Stimulated activated effector memory CD8-positive, alpha-beta T cell treated with anti-CD3 and anti-CD28 coated beads, Interleukin-12 subunit alpha, Interleukin-12 subunit beta, amount 100 ng/mL, for 72 hours (primary cell): ENCODE measurements at regions not wholly inside any gene's neighbourhood (a gene's known extent, or its start where the extent isn't known, plus 50 kb on each side); places are given as distances from the start of the nearest gene placed in this dataset.

Experiments
- ATAC-seq: fragments of 150-1000 bp; cut with Tn5 transposase; 2 replicates; pipeline ENCODE4 v1.10.0; 2021
- DNase-seq, 2 donors: peaks; one replicate each; pipeline ENCODE4 v3.0.0; 2021 to 2022; ENCODE audit warnings: low spot score in 2 of 2
- H3K27ac Mint-ChIP-seq: one replicate; pipeline ENCODE4 v1.8.0; 2022; ENCODE audit warnings: mild to moderate bottlenecking, mixed read lengths
- H3K36me3 Mint-ChIP-seq: one replicate; pipeline ENCODE4 v1.8.0; 2022; ENCODE audit warnings: mild to moderate bottlenecking, mixed read lengths
- H3K4me1 Mint-ChIP-seq: one replicate; pipeline ENCODE4 v1.8.0; 2022; ENCODE audit warnings: mixed read lengths
- H3K4me3 Mint-ChIP-seq: one replicate; pipeline ENCODE4 v1.8.0; 2022; ENCODE audit warnings: mild to moderate bottlenecking, mixed read lengths
- H3K9me3 Mint-ChIP-seq: one replicate; pipeline ENCODE4 v1.8.0; 2022; ENCODE audit warnings: mixed read lengths

DNA sequence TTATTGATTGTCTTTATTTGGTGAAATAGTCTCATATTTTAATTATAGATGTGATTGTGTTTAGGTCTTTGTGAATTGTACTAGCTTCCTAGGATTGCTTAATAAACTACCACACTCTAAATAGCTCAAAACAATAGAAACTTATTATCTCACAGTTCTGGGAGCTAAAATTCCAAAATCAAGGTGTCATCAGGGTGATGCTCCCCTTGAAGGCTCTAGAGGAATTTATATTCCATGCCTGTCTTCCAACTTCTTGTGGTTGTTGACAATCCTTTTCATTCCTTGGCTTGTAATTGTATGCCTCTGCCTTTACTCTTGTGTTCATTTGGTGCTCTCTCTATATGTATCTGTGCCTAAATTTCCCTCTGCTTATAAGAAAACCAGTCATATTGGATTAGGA, 155.3 kb upstream of the AKR1E2 start:
- no peaks in the 10 kb centered on the region for H3K4me1 Mint-ChIP-seq
- no peak overlapping the region for H3K27ac Mint-ChIP-seq
- H3K36me3 Mint-ChIP-seq = no peaks in the 10 kb centered on the region
- peaks cover 14% of the 10 kb centered on the region for H3K9me3 Mint-ChIP-seq
- H3K4me3 Mint-ChIP-seq = no peak overlapping the region
- no peak for ATAC-seq
- DNase-seq = no peak

DNA sequence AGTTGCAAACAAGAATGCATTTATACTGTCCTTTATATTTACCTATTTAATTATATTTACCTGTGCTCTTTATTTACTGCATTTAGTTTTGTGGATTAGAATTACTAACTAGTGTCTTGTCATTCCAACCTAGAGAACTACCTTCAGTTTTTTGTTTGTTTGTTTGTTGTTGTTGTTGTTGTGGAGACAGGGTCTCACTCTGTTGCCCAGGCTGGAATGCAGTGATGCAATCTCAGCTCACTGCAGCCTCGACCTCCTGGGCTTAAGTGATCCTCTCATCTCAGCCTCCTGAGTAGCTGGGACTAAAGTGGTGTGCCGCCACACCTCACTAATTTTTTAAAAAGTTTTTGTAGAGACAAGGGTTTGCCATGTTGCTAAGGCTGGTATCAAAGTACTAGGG, 156.4 kb upstream of the AKR1E2 start:
- H3K36me3 Mint-ChIP-seq = no peaks in the 10 kb centered on the region
- no peaks in the 10 kb centered on the region for H3K4me1 Mint-ChIP-seq
- DNase-seq (no peak), ATAC-seq (no peak)
- H3K27ac Mint-ChIP-seq = no peak overlapping the region
- no peak overlapping the region for H3K4me3 Mint-ChIP-seq
- peaks cover 14% of the 10 kb centered on the region for H3K9me3 Mint-ChIP-seq

DNA sequence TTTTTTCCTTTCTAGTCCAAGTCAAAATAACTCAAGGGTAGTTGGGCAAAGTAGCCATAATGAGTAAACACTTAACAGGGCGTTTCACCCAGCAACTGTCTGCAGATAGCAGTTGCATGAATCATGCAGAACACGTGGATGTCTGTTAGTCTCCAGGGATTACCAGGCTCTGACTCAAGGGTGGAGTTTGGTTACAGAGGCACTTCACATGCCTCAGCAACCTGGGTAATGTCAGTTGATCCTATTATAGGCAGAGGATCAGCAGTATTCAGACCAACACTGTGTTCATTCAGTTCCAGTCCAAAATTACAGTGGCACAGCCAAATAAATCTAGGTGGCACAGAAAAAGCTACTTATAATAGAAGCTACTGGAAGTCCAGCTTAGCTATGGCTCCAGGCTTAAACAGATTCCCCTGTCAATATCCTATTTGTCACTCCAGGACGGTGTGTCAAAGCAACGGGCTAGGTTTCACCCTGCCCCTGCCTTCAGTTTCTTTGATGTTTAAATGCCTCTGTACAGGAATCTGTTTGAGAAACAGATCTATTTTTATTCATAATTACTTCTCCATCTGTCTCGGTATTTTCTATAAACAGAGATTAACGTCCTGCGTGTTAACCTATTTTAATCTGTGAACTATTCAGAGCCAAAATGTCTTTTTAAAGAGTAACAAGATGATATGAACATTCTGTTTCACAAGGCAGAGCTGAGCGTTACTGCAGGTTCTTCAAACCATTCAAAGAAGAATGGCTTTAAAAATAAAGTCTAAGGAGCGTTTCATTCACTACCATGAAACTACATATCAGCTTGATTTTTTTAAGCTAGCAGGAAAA, 162.6 kb upstream of the AKR1E2 start:
- peak; percentile 100 for ATAC-seq
- Mint-ChIP-seq H3K27ac (no peak overlapping the region), H3K36me3 (no peaks in the 10 kb centered on the region), H3K4me1 (no peaks in the 10 kb centered on the region), H3K9me3 (peaks cover 2% of the 10 kb centered on the region), H3K4me3 (no peak overlapping the region)
- DNase-seq = peak in 1 of 2 donors; percentile 9

DNA sequence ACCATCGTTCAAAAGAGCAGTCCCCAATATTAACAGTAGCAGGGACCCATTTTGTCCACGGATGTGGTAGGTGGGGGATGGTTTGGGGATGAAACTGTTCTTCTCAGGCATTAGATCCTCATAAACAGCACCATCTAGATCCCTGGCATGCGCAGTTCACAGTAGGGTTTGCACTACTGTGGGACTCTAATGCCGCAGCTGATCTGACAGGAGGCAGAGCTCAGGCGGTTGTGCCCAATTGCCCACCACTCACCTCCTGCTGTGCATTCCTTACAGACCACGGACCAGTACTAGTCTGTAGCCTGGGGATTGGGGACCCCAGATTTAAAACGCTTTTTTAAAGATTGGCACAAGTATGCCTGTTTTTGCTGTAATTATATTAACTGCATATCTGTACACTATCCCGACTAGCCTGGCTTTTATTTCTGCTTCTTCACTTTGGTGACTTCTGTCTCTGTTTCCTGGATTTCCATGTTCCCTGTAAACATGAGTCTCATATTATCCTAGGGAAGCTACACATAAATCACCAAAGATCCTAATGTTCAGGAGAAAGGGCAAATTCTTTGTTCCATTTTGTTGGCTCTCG, 163.3 kb upstream of the AKR1E2 start:
- Mint-ChIP-seq H3K4me3 (no peak overlapping the region), H3K4me1 (no peaks in the 10 kb centered on the region), H3K9me3 (no peaks in the 10 kb centered on the region), H3K36me3 (no peaks in the 10 kb centered on the region), H3K27ac (no peak overlapping the region)
- DNase-seq (no peak), ATAC-seq (no peak)

DNA sequence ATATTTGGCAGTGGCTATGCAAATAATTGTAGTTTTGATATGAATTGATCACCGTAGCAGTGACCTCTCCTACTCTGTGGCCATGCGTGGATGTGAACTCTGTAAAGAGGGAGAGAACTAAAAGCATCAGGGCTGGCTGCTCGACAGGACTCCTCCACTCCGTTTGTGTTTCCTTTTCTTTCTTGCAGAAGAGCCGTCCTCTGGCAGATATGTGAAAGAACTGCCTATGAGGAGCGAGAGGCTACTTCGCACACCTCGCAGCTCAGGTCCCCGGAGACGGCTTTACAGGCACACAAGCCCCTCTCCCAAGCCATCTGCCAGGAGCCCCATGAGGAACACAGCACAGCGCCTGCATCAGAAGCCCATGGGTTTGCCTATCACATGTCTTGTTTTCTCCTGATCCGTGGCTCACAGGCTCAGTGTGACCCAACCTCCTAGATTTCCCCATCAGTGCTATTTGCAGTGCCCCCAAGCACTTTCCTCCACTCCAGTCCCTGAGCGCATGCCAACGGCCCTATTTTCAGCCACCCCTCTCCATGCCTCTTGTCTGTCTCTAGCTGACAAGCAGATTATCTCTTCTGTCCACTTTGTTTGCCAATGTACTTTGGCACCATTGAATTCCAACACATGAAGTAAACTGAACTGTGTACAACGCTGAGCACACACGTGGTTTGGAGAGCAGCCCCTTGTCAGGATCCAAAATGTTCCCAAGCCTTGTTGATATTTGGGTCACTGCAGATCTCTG, 164.3 kb upstream of the AKR1E2 start:
- DNase-seq (no peak), ATAC-seq (no peak)
- H3K27ac Mint-ChIP-seq = no peak overlapping the region
- H3K4me3 Mint-ChIP-seq = no peak overlapping the region
- H3K9me3 Mint-ChIP-seq = no peaks in the 10 kb centered on the region
- H3K36me3 Mint-ChIP-seq = no peaks in the 10 kb centered on the region
- no peaks in the 10 kb centered on the region for H3K4me1 Mint-ChIP-seq

DNA sequence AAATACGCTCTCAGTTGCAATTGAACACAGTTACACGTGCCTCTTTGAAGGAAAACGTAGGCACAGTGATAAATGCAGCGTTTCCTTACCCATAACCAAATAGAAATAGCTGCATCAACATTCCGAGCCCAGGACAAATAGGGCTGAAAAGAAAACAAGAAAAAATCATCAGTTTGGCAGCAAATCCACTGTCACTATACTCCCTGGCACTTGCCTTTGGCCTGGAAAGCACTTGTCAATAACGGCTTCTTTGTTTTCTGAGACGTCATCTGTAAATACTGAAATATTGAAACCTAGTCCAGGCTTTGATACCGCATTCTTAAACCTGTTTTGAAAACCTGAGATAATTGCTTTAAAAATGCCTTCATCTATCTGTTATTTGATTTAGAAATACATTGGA, 167.2 kb upstream of the AKR1E2 start:
- H3K27ac Mint-ChIP-seq = no peak overlapping the region
- H3K4me3 Mint-ChIP-seq = no peak overlapping the region
- no peaks in the 10 kb centered on the region for H3K9me3 Mint-ChIP-seq
- DNase-seq (no peak), ATAC-seq (no peak)
- H3K36me3 Mint-ChIP-seq = no peaks in the 10 kb centered on the region
- H3K4me1 Mint-ChIP-seq = no peaks in the 10 kb centered on the region

DNA sequence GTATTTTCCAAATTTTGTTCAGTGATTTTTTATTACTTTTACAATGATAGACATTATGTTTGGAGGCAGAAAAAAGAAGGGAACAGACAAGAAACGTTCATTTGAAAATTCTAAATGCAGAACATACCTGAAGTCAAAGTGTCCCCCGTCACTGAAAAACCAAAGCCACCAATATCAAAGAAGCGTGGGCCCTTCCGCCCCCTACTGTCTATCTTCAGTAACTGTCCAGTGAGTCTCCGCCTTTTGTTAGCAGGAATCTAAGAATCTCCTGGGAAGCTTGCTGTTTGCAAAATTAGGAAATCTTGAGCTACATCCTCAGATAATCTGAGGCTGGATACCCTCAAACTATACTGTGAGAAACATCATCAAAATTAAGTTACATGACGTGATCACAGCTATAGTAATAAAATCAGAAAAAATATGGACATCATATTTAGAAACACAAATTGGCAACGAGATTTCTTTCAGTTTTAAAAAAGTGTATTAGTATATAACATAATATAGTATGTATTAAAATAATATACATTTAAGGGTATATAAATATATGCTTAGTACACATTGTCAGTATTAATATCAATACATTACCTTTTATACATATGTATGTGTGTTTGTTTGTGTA, 169.3 kb upstream of the AKR1E2 start:
- H3K9me3 Mint-ChIP-seq = no peaks in the 10 kb centered on the region
- ATAC-seq (no peak), DNase-seq (no peak)
- H3K4me3 Mint-ChIP-seq = no peak overlapping the region
- no peak overlapping the region for H3K27ac Mint-ChIP-seq
- H3K36me3 Mint-ChIP-seq = peaks cover 5% of the 10 kb centered on the region
- peaks cover 10% of the 10 kb centered on the region for H3K4me1 Mint-ChIP-seq

DNA sequence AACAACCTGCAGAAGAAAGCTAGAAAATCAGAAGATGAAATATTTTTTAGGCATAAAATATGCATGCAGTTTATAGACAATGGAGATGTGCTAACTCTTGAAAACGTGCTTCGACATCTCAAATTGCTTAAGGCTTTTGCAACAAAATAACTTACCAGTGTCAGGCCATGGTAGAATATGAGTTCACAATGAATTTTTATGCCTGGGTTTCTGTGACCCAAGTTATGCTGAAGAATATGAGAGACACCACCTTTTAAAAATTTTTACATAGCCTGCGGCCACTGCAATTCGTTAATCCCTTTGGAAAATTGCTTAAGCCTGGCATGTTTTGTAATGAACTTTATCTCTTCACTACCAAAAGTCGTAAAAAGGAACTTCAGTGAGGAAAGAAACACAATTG, 170.1 kb upstream of the AKR1E2 start:
- ATAC-seq = no peak
- no peak for DNase-seq
- Mint-ChIP-seq H3K4me1 (peaks cover 15% of the 10 kb centered on the region), H3K9me3 (no peaks in the 10 kb centered on the region), H3K27ac (no peak overlapping the region), H3K36me3 (peaks cover 6% of the 10 kb centered on the region), H3K4me3 (no peak overlapping the region)

DNA sequence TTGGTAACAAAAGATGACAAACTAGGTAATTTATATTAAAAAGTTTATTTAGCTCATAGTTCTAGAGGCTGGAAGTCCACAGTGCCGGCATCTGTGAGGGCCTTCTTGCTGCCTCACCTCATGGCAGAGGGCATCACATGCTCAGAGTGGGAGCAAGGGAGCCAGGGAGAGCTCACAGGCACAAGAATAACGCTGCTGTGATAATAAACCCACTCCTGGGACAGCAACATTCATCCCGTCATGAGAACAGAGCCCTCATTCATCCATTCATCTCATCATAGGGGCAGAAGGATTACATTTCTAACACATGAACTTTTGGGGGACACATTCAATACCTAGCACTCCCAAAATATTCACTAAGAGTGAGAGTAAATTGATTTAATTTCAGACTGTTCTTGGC, 170.6 kb upstream of the AKR1E2 start:
- no peak for DNase-seq
- peaks cover 6% of the 10 kb centered on the region for H3K36me3 Mint-ChIP-seq
- no peaks in the 10 kb centered on the region for H3K9me3 Mint-ChIP-seq
- no peak for ATAC-seq
- H3K4me1 Mint-ChIP-seq = peaks cover 15% of the 10 kb centered on the region
- H3K27ac Mint-ChIP-seq = no peak overlapping the region
- H3K4me3 Mint-ChIP-seq = no peak overlapping the region

DNA sequence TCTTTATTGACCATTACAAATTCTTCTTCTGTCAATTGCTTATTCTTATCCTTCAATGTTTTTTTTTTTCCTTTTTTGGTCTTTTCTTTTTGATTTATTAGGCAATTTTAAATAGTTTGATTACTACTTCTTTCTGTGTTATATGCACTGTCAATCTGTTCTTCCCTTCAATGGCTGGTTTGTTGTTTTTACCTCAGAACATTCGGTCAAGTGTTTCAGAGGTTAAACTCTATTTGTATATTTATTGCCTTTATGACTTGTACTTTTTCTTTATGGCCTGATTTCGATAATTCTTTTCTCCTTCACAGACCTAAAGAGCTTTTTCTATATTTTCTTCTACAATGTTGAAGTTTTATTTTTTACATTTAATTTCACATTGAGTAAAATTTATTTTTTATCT, 171.5 kb upstream of the AKR1E2 start:
- Mint-ChIP-seq H3K27ac (no peak overlapping the region), H3K36me3 (peaks cover 6% of the 10 kb centered on the region), H3K4me3 (no peak overlapping the region), H3K9me3 (no peaks in the 10 kb centered on the region), H3K4me1 (peaks cover 15% of the 10 kb centered on the region)
- ATAC-seq (no peak), DNase-seq (no peak)

DNA sequence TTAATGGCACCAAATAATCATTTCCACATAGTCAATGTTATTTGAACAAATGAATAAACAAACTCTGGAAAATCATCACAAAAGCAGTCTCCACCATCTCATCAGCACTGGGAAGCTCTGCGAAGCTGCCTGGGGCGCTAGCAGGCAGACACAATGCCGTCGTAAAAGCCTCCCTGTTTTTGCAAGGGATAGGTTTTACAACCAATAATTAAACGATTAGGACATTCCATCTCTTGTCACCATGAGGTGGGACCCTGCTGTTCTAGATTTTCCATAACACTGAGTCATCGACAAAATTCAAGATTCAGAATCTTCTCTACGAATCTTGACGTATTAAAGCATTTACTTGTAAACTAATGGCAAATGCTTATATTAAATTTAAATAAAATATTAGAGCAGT, 172.8 kb upstream of the AKR1E2 start:
- ATAC-seq (no peak), DNase-seq (no peak)
- H3K27ac Mint-ChIP-seq = no peak overlapping the region
- H3K4me1 Mint-ChIP-seq = peaks cover 15% of the 10 kb centered on the region
- peaks cover 6% of the 10 kb centered on the region for H3K36me3 Mint-ChIP-seq
- H3K4me3 Mint-ChIP-seq = no peak overlapping the region
- no peaks in the 10 kb centered on the region for H3K9me3 Mint-ChIP-seq

DNA sequence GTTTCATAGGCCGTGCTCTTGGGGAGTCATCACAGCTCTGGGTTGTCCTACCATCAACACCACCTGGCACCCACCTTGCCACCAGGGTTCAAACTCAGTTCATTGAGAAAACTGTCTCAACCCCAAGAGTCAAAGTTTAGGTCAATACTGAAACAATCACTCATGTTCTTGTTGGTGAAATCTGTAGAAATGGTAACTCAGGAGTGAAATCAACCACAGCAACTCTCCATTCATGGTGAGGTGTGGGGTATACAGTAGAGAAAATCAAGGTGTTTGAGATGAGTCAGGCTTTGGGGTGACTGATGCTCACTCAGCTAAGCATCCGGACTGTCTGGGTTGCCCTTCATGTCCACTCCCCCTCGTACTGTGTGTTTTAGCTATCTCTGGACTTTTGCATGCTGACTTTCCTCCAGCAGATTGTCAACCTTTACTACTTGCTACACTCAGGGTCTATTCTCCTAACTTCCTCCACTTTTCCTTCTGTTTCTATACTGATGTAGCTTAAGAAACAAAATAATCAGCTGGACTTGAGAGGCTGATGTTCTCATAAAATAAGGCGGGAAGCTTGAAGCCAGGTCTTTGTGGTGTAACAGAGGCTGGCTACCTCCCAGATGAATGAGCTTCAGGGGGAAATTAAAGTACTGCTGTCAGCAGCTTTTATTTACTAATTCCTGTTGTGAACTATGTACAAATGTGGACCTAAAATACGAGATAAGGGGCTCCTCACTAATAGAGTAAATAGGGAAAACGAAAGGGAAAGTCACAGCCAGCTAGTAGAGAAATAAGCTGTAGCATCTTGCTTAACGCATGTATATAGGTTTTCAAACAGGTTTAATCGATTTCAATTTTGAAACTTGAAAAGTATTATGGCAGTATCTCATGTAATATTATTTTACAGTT, 173.6 kb upstream of the AKR1E2 start:
- Mint-ChIP-seq H3K9me3 (no peaks in the 10 kb centered on the region), H3K36me3 (peaks cover 6% of the 10 kb centered on the region), H3K27ac (peak overlapping the region; percentile 93), H3K4me3 (peak overlapping the region; percentile 48), H3K4me1 (peaks cover 15% of the 10 kb centered on the region)
- DNase-seq = no peak
- peak; percentile 96 for ATAC-seq

DNA sequence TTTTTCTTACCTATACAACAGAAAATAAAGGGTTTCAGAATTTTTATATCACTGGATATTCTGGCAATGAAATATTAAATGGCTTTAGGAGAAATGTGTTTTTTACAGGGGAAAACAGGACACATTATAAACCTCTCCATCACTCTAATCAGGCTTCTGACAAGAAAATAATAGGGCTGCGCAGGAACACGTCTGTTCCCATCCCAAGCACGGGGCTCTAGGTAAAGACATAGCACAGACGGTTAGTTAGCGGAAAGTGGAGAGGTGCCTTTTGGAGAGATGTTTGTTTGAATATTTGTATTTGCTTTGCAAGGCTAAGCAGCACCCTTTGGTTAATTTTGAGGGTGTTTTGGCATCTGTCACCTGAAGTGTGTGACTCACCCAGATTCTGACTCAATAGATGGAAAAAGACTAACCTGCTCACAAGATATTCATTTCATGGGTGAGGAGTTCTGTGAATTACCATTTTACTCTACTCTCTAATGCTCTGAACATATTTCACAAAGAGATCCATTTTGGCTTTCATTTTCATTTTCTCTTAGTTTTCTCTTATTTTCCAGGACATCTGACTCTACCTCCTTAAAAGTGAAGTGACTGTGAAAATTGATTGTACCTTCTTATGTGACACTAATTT, 174.5 kb upstream of the AKR1E2 start:
- Mint-ChIP-seq H3K4me1 (peaks cover 15% of the 10 kb centered on the region), H3K9me3 (no peaks in the 10 kb centered on the region), H3K36me3 (peaks cover 6% of the 10 kb centered on the region), H3K4me3 (peak overlapping the region; percentile 48), H3K27ac (peak overlapping the region; percentile 93)
- DNase-seq (no peak), ATAC-seq (peak; percentile 92)

DNA sequence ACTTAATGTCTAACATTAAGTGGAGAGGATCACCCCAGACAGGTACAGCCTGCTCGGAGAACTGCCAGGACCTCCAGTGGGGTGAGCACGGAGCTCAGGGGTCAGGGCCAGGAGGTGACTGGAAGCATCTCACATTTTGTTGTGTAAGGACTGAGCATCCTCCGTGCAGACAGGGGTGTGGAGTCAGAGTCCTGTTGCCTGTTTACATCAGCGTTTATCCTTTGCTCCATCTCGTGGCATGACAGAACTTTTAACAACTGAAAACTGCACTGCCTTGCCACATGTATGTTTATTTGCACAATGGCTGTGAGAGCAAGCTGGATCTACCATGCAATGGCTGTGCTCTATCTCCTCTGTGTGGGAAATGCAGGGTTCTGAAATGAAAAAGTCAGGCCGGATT, 175.4 kb upstream of the AKR1E2 start:
- Mint-ChIP-seq H3K4me3 (no peak overlapping the region), H3K4me1 (peaks cover 15% of the 10 kb centered on the region), H3K27ac (no peak overlapping the region), H3K9me3 (no peaks in the 10 kb centered on the region), H3K36me3 (peaks cover 6% of the 10 kb centered on the region)
- ATAC-seq = no peak
- DNase-seq = no peak
